ENCODE measurements at regions not wholly inside any gene's neighbourhood (a gene's known extent, or its start where the extent isn't known, plus 50 kb on each side); places are given as distances from the start of the nearest gene placed in this dataset.
A peak's percentile ranks its signal among the peaks of the same experiment; 100 is the strongest.
"Not testable (repeated sequence)": the region's sequence is repeated elsewhere in the genome, so short reads cannot be mapped to it uniquely, and the experiment has no call there.

- Histone ChIP-seq H3K4me1 (no peaks in the 10 kb centered on the region), H3K9ac (ENCODE audit: low read depth in 2 of 2, low read length in 2 of 2) (no peak overlapping the region), H3K27me3 (no peaks in the 10 kb centered on the region), H3K4me3 (no peak overlapping the region), H3K36me3 (no peaks in the 10 kb centered on the region), H3K27ac (no peak overlapping the region), H3K9me3 (no peaks in the 10 kb centered on the region)
- no peak for TF ChIP-seq CTCF (IDR thresholded peaks at IDR 0.05)
- DNase-seq: no peak
- intact Hi-C loops (cut with DNase I): no loop called here
These were observed 551.1 kb upstream of the SYNCRIP start for GRCh38 chr6:86193821-86194220.

- Histone ChIP-seq H3K4me3 (no peak overlapping the region), H3K4me1 (no peaks in the 10 kb centered on the region), H3K9me3 (no peaks in the 10 kb centered on the region), H3K27me3 (no peaks in the 10 kb centered on the region), H3K27ac (no peak overlapping the region), H3K36me3 (no peaks in the 10 kb centered on the region), H3K9ac (ENCODE audit: low read depth in 2 of 2, low read length in 2 of 2) (no peak overlapping the region)
- intact Hi-C loops (cut with DNase I): no loop called here
- peak; percentile 15 for TF ChIP-seq CTCF (IDR thresholded peaks at IDR 0.05)
- DNase-seq: no peak
These were observed 549.4 kb upstream of the SYNCRIP start for GRCh38 chr6:86192123-86192522.

- H3K9me3 ChIP-seq; H3K36me3 ChIP-seq; H3K4me1 ChIP-seq; H3K9ac ChIP-seq (ENCODE audit: low read depth in 2 of 2, low read length in 2 of 2); intact Hi-C loops (cut with DNase I); H3K4me3 ChIP-seq; H3K27ac ChIP-seq; H3K27me3 ChIP-seq: not testable (repeated sequence)
- DNase-seq: peak; percentile 32
These were observed 532.5 kb upstream of the SYNCRIP start for GRCh38 chr6:86175149-86175548.

GRCh38 chr6:86154852-86155251 lies 512.2 kb upstream of the SYNCRIP start:
- Histone ChIP-seq H3K27me3 (no peaks in the 10 kb centered on the region), H3K27ac (no peak overlapping the region), H3K36me3 (no peaks in the 10 kb centered on the region), H3K4me1 (no peaks in the 10 kb centered on the region), H3K4me3 (no peak overlapping the region), H3K9me3 (no peaks in the 10 kb centered on the region), H3K9ac (ENCODE audit: low read depth in 2 of 2, low read length in 2 of 2) (no peak overlapping the region)
- intact Hi-C loops (cut with DNase I): no loop called here
- no peak for TF ChIP-seq CTCF (IDR thresholded peaks at IDR 0.05)
- DNase-seq: no peak

GRCh38 chr6:86153521-86153920 lies 510.8 kb upstream of the SYNCRIP start:
- Histone ChIP-seq H3K4me3 (no peak overlapping the region), H3K27me3 (no peaks in the 10 kb centered on the region), H3K4me1 (no peaks in the 10 kb centered on the region), H3K36me3 (no peaks in the 10 kb centered on the region), H3K9ac (ENCODE audit: low read depth in 2 of 2, low read length in 2 of 2) (no peak overlapping the region), H3K27ac (no peak overlapping the region), H3K9me3 (no peaks in the 10 kb centered on the region)
- DNase-seq: no peak
- TF ChIP-seq CTCF (IDR thresholded peaks at IDR 0.05): no peak
- intact Hi-C loops (cut with DNase I): no loop called here

GRCh38 chr6:86152546-86152945 lies 509.9 kb upstream of the SYNCRIP start:
- Histone ChIP-seq H3K36me3 (no peaks in the 10 kb centered on the region), H3K27me3 (no peaks in the 10 kb centered on the region), H3K9ac (ENCODE audit: low read depth in 2 of 2, low read length in 2 of 2) (no peak overlapping the region), H3K4me3 (no peak overlapping the region), H3K9me3 (no peaks in the 10 kb centered on the region), H3K27ac (no peak overlapping the region), H3K4me1 (no peaks in the 10 kb centered on the region)
- intact Hi-C loops (cut with DNase I): no loop called here
- DNase-seq: no peak
- TF ChIP-seq CTCF (IDR thresholded peaks at IDR 0.05): no peak

Measured in colonic mucosa (tissue), 4 donors.